Suppressor macrophage treated with lipopolysaccharide for 1 hour (primary cell): ENCODE measurements at regions not wholly inside any gene's neighbourhood (a gene's known extent, or its start where the extent isn't known, plus 50 kb on each side); places are given as distances from the start of the nearest gene placed in this dataset.

Source experiments
- DNase-seq, 3 donors: peaks; one replicate each; pipeline ENCODE4 v3.0.0-alpha.2; 2020 to 2022

GRCh38 chr5:26828294-26828693 is 210.1 kb downstream of the CDH9 start:
- no peak for DNase-seq

GRCh38 chr5:26813235-26813634 is 225.2 kb downstream of the CDH9 start:
- no peak for DNase-seq

- DNase-seq: no peak
Observed at GRCh38 chr5:26812714-26813113, 225.7 kb downstream of the CDH9 start.

GRCh38 chr5:26807231-26808199 is 230.9 kb downstream of the CDH9 start:
- DNase-seq: no peak

- DNase-seq: no peak
Observed at GRCh38 chr5:26805076-26805475, 233.3 kb downstream of the CDH9 start.

GRCh38 chr5:26802944-26803343 is 235.4 kb downstream of the CDH9 start:
- DNase-seq: no peak

GRCh38 chr5:26791433-26791832 is 247.0 kb downstream of the CDH9 start:
- no peak for DNase-seq

GRCh38 chr5:26791021-26791420 is 247.4 kb downstream of the CDH9 start:
- DNase-seq: no peak

- DNase-seq: no peak
Observed at GRCh38 chr5:26763215-26763614, 275.2 kb downstream of the CDH9 start.

GRCh38 chr5:26761446-26761845 is 276.9 kb downstream of the CDH9 start:
- DNase-seq: no peak

GRCh38 chr5:26761045-26761444 is 277.3 kb downstream of the CDH9 start:
- DNase-seq: no peak

GRCh38 chr5:26757941-26758340 is 280.4 kb downstream of the CDH9 start:
- peak; percentile 3 to 47 (median 35) for DNase-seq

GRCh38 chr5:26749829-26750228 is 288.6 kb downstream of the CDH9 start:
- DNase-seq: no peak

GRCh38 chr5:26740182-26740581 is 298.2 kb downstream of the CDH9 start:
- no peak for DNase-seq

GRCh38 chr5:26737348-26738265 is 300.8 kb downstream of the CDH9 start:
- no peak for DNase-seq

- no peak for DNase-seq
Observed at GRCh38 chr5:26727916-26728315, 310.5 kb downstream of the CDH9 start.

- DNase-seq: no peak
Observed at GRCh38 chr5:26719803-26720202, 318.6 kb downstream of the CDH9 start.

- peak; percentile 25 to 31 (median 25) for DNase-seq
Observed at GRCh38 chr5:26700759-26701384, 337.5 kb downstream of the CDH9 start.

- no peak for DNase-seq
Observed at GRCh38 chr5:26692952-26693351, 345.4 kb downstream of the CDH9 start.

- DNase-seq: no peak
Observed at GRCh38 chr5:26691486-26691885, 346.9 kb downstream of the CDH9 start.

GRCh38 chr5:26690511-26690910 is 347.9 kb downstream of the CDH9 start:
- DNase-seq: no peak

GRCh38 chr5:26681861-26682260 is 356.5 kb downstream of the CDH9 start:
- no peak for DNase-seq

- no peak for DNase-seq
Observed at GRCh38 chr5:26674846-26675245, 363.5 kb downstream of the CDH9 start.
